HG03280 (cell line): ENCODE measurements at regions not wholly inside any gene's neighbourhood (a gene's known extent, or its start where the extent isn't known, plus 50 kb on each side); places are given as distances from the start of the nearest gene placed in this dataset.

Experiments used
- ATAC-seq: cut with Tn5 transposase; IDR thresholded peaks from one replicate; pipeline ENCODE4 v1.9.1; 2021; ENCODE audit warnings: mild to moderate bottlenecking, moderate library complexity; ENCODE audit not compliant: unreplicated experiment

- ATAC-seq = no peak
Measured at GRCh38 chr12:9260931-9261330, 52.7 kb upstream of the PZP start.

DNA sequence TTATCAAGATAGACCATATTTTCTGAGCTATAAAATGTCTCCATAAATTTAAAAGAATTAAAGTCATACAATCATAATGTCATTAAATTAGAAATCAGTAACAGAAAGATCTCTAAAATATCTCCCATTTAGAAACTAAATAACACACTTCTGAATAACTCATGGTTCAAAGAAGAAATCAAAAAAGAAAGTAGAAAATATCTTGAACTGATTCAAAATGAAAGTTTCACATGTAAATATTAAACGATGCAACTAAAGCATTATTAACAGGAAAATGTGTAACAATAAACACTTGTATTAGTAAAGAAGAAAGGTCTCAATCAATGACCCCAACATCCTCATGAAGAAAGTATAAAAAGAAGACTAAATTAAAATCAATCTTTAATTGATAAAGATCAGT, 50.5 kb upstream of the PZP start:
- ATAC-seq = no peak
